ENCODE measurements at regions not wholly inside any gene's neighbourhood (a gene's known extent, or its start where the extent isn't known, plus 50 kb on each side); places are given as distances from the start of the nearest gene placed in this dataset.

DNA sequence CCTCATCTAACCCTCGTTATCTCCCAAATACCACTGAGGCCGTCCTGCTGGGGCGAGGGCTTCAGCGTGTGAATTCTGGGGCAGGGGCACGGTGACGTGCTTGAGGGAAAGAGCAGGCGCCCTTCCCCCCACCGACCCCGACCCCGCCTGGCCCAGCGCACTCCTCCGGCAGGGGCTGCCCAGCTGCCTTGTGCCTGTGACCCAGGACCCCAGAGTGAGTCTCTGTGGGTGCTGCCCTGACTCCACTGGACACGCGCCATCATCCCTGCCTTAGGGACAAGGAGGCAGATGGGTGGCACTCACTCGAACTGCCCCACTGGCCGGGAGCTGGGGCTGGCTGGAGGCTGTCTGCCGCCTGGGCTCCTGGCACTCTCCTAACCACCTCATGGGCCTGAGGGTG, 136.2 kb upstream of the LPCAT1 start:
- TF ChIP-seq RBAK (CRISPR knock-in tag; IDR thresholded peaks at IDR 0.05) = no peak
- TF ChIP-seq MAFF (IDR thresholded peaks at IDR 0.05; ENCODE audit: low read depth, low read length) = no peak
- no peak for TF ChIP-seq ZBTB42 (CRISPR knock-in tag; IDR thresholded peaks at IDR 0.05)
- TF ChIP-seq SKI (IDR thresholded peaks at IDR 0.05; ENCODE audit: partially characterized antibody) = no peak
- TF ChIP-seq RNF2 (conservative IDR thresholded peaks at IDR 0.05; ENCODE audit: low read depth) = no peak
- no peak for TF ChIP-seq ZSCAN25 (CRISPR knock-in tag; IDR thresholded peaks at IDR 0.05)
- TF ChIP-seq ZNF34 (CRISPR knock-in tag; IDR thresholded peaks at IDR 0.05; ENCODE audit: borderline replicate concordance) = no peak
- no peak for TF ChIP-seq NONO (IDR thresholded peaks at IDR 0.05)
- no peak for TF ChIP-seq NONO (CRISPR knock-in tag; conservative IDR thresholded peaks at IDR 0.05)
- TF ChIP-seq PRDM10 (CRISPR knock-in tag; IDR thresholded peaks at IDR 0.05; ENCODE audit: low read depth) = no peak
- no peak for TF ChIP-seq ZNF547 (CRISPR knock-in tag; IDR thresholded peaks at IDR 0.05)
- TF ChIP-seq FOXK1 (CRISPR knock-in tag; IDR thresholded peaks at IDR 0.05; ENCODE audit: borderline replicate concordance, low read depth) = no peak
- TF ChIP-seq ADNP (CRISPR knock-in tag; IDR thresholded peaks at IDR 0.05) = no peak
- TF ChIP-seq ZFYVE20 (CRISPR knock-in tag; IDR thresholded peaks at IDR 0.05; ENCODE audit: borderline replicate concordance, low read depth) = no peak
- no peak for TF ChIP-seq ZNF577 (CRISPR knock-in tag; IDR thresholded peaks at IDR 0.05; ENCODE audit: borderline replicate concordance, low read depth)
- no peak for TF ChIP-seq ZNF292 (CRISPR knock-in tag; IDR thresholded peaks at IDR 0.05; ENCODE audit: borderline replicate concordance, low read depth)
- no peak overlapping the region for H3K4me2 ChIP-seq (ENCODE audit: low read depth, low read length)
- 0% methylated on average over 1 of the region's 17 CpGs for WGBS (ENCODE audit: low lambda C conversion rate)
- DNase-seq (ENCODE audit: low spot score) (no peak), ATAC-seq (no peak), FAIRE-seq (no peak)
- H2AFZ ChIP-seq (ENCODE audit: low read length) = no peak overlapping the region
- no TSS peak for BruUV-seq (replicated peaks)
- H3K27ac ChIP-seq (ENCODE audit: extremely low read length, insufficient read depth, low read length) = no peak overlapping the region
- no peak overlapping the region for H3K9ac ChIP-seq (ENCODE audit: insufficient read depth, low read depth, low read length)
- intact Hi-C loops (cut with micrococcal nuclease; ENCODE audit: unreplicated experiment) (no loop called here), in situ Hi-C loops (cut with HindIII; ENCODE audit: extremely low pct_ligation_motif_present, low pct_unique_long_range_greater_than_20kb) (no loop called here)
- no peaks in the 10 kb centered on the region for H3K36me3 ChIP-seq (replicated peaks in 1 of 2; ENCODE audit: control insufficient read depth in 1 of 2, insufficient read depth in 2 of 2, low read length in 2 of 2)
- H3K27me3 ChIP-seq (ENCODE audit: control insufficient read depth in 1 of 2, insufficient read depth in 2 of 2, low read length in 2 of 2) = peaks cover 18 to 89% of the 10 kb centered on the region in 2 experiments
- no peaks in the 10 kb centered on the region for H4K20me1 ChIP-seq (ENCODE audit: insufficient read depth, low read length)
- ChIA-PET POLR2A (no interaction called here), CTCF (ENCODE audit: low intra/inter-chr PET ratio, low total read pairs) (no interaction called here)
- H3K79me2 ChIP-seq (ENCODE audit: insufficient read depth, low read length) = no peaks in the 10 kb centered on the region
- H3K4me1 ChIP-seq (ENCODE audit: insufficient read depth, low read length) = peaks cover 11% of the 10 kb centered on the region; the same call in 1 of the 2 replicates
- H3K9me3 ChIP-seq (ENCODE audit: low read length) = no peaks in the 10 kb centered on the region
- H3K4me3 ChIP-seq (replicated peaks in 1 of 3; ENCODE audit: insufficient read depth in 1 of 3, low read depth in 2 of 3, low read length in 3 of 3) = no peak overlapping the region

All from HepG2 (cell line).